HG03196 (cell line): ENCODE measurements at regions not wholly inside any gene's neighbourhood (a gene's known extent, or its start where the extent isn't known, plus 50 kb on each side); places are given as distances from the start of the nearest gene placed in this dataset.
"Not testable (repeated sequence)": the region's sequence is repeated elsewhere in the genome, so short reads cannot be mapped to it uniquely, and the experiment has no call there.

Source experiments
- ATAC-seq: cut with Tn5 transposase; IDR thresholded peaks from one replicate; pipeline ENCODE4 v1.9.1; 2021; ENCODE audit not compliant: unreplicated experiment

- not testable (repeated sequence) for ATAC-seq
These were observed 565.3 kb upstream of the GOLIM4 start for GRCh38 chr3:168660879-168661657.

- no peak for ATAC-seq
These were observed 563.3 kb upstream of the GOLIM4 start for GRCh38 chr3:168659015-168659414.

GRCh38 chr3:168655611-168656010 is 559.9 kb upstream of the GOLIM4 start:
- ATAC-seq = no peak

- ATAC-seq = no peak
These were observed 559.0 kb upstream of the GOLIM4 start for GRCh38 chr3:168654700-168655099.

- ATAC-seq = no peak
These were observed 557.5 kb upstream of the GOLIM4 start for GRCh38 chr3:168653255-168653654.

GRCh38 chr3:168648321-168648720 is 552.6 kb upstream of the GOLIM4 start:
- ATAC-seq = no peak

GRCh38 chr3:168647582-168647981 is 551.9 kb upstream of the GOLIM4 start:
- no peak for ATAC-seq

- ATAC-seq = no peak
These were observed 549.5 kb upstream of the GOLIM4 start for GRCh38 chr3:168645180-168645579.

GRCh38 chr3:168628549-168628948 is 532.8 kb upstream of the GOLIM4 start:
- ATAC-seq = no peak

- ATAC-seq = no peak
These were observed 529.8 kb upstream of the GOLIM4 start for GRCh38 chr3:168625477-168625876.

- ATAC-seq = no peak
These were observed 529.2 kb upstream of the GOLIM4 start for GRCh38 chr3:168624892-168625448.

- ATAC-seq = no peak
These were observed 528.5 kb upstream of the GOLIM4 start for GRCh38 chr3:168624195-168624594.

- ATAC-seq = no peak
These were observed 527.1 kb upstream of the GOLIM4 start for GRCh38 chr3:168622795-168623194.

GRCh38 chr3:168620854-168621253 is 525.1 kb upstream of the GOLIM4 start:
- ATAC-seq = no peak

GRCh38 chr3:168618827-168619470 is 523.2 kb upstream of the GOLIM4 start:
- no peak for ATAC-seq

- ATAC-seq = no peak
These were observed 521.9 kb upstream of the GOLIM4 start for GRCh38 chr3:168617658-168618057.

GRCh38 chr3:168616915-168617314 is 521.2 kb upstream of the GOLIM4 start:
- no peak for ATAC-seq

GRCh38 chr3:168615493-168616020 is 519.8 kb upstream of the GOLIM4 start:
- no peak for ATAC-seq

GRCh38 chr3:168613151-168613550 is 517.4 kb upstream of the GOLIM4 start:
- no peak for ATAC-seq

- ATAC-seq = no peak
These were observed 516.9 kb upstream of the GOLIM4 start for GRCh38 chr3:168612671-168613070.

- no peak for ATAC-seq
These were observed 516.1 kb upstream of the GOLIM4 start for GRCh38 chr3:168611826-168612225.

GRCh38 chr3:168608926-168609325 is 513.2 kb upstream of the GOLIM4 start:
- ATAC-seq = no peak
